PC-9 (cell line): ENCODE measurements at regions not wholly inside any gene's neighbourhood (a gene's known extent, or its start where the extent isn't known, plus 50 kb on each side); places are given as distances from the start of the nearest gene placed in this dataset.

Source experiments
- CTCF ChIP-seq: fragments of 200-600 bp; sonication (generic); conservative IDR thresholded peaks from 2 replicates; pipeline ENCODE4 v1.6.1; 2017; ENCODE audit warnings: mixed run types, antibody characterized with exemption, mild to moderate bottlenecking, moderate library complexity
- EZH2 ChIP-seq: fragments of 200-600 bp; sonication (generic); IDR thresholded peaks from 2 replicates; pipeline ENCODE4 v1.8.0; 2017; ENCODE audit warnings: antibody characterized with exemption, low read depth

GRCh38 chr11:43580735-43581369 lies 99.7 kb upstream of the HSD17B12 start:
- no peak for TF ChIP-seq EZH2
- no peak for TF ChIP-seq CTCF
